22Rv1 (cell line): ENCODE measurements at regions not wholly inside any gene's neighbourhood (a gene's known extent, or its start where the extent isn't known, plus 50 kb on each side); places are given as distances from the start of the nearest gene placed in this dataset.

ENCODE experiments used
- CTCF ChIP-seq: fragments of 450-650 bp; IDR thresholded peaks from 2 replicates; pipeline ENCODE4 v1.5.1; 2017; ENCODE audit warnings: mild to moderate bottlenecking
- ZFX ChIP-seq: fragments of 450-650 bp; IDR thresholded peaks from 2 replicates; pipeline ENCODE4 v1.6.1; 2017; ENCODE audit warnings: antibody characterized with exemption, borderline replicate concordance

GRCh38 chr3:168250415-168250861, 154.7 kb upstream of the GOLIM4 start:
- TF ChIP-seq CTCF = no peak
- TF ChIP-seq ZFX = no peak
